ENCODE measurements at regions not wholly inside any gene's neighbourhood (a gene's known extent, or its start where the extent isn't known, plus 50 kb on each side); places are given as distances from the start of the nearest gene placed in this dataset.

DNA sequence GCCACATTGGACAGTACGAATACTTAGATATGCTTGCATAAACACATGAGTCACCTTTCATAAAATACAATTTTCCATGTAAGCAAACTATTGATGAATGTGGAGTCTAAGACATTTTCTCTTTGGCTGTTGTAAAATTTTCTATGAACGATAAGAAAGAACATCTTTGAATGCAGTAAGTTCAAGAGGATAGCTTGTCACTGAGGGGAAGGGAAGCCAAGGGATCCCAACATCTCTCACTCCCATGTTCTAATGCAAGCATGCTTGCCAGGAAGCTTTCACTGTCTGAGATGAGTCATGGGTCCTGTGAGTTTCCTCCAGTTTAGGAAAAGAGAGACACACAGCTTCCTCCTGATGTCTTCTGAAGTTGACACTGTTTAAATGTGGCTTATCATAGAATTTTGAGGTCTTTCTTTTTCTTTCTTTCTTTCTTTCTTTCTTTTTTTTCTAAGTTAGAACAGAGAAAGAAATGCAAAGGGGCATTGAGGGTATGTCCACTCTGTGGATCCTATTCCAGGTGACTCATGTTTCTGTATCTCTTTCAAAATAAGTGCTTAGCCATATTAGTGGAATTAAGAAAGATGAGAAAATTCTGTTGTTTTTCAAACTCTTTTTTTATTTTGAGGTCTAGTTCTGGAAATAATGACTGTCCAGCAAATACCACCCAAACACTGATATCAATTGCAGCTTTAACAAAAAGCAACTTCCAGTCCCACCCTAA, 146.6 kb downstream of the RDH14 start:
- Histone ChIP-seq H3K4me3 (peak overlapping the region in 1 of 2 donors; percentile 2), H3K9me3 (no peaks in the 10 kb centered on the region), H3K36me3 (no peaks in the 10 kb centered on the region), H3K27ac (peak overlapping the region in 1 of 2 donors; percentile 15), H3K27me3 (no peaks in the 10 kb centered on the region), H3K4me1 (peaks cover 0 to 4% of the 10 kb centered on the region in 2 donors)
- intact Hi-C loops (cut with DNase I), result no loop called here
- DNase-seq (ENCODE audit: low spot score in 2 of 2), result peak in 1 of 2 donors; percentile 65
- TF ChIP-seq, protein P1, sequence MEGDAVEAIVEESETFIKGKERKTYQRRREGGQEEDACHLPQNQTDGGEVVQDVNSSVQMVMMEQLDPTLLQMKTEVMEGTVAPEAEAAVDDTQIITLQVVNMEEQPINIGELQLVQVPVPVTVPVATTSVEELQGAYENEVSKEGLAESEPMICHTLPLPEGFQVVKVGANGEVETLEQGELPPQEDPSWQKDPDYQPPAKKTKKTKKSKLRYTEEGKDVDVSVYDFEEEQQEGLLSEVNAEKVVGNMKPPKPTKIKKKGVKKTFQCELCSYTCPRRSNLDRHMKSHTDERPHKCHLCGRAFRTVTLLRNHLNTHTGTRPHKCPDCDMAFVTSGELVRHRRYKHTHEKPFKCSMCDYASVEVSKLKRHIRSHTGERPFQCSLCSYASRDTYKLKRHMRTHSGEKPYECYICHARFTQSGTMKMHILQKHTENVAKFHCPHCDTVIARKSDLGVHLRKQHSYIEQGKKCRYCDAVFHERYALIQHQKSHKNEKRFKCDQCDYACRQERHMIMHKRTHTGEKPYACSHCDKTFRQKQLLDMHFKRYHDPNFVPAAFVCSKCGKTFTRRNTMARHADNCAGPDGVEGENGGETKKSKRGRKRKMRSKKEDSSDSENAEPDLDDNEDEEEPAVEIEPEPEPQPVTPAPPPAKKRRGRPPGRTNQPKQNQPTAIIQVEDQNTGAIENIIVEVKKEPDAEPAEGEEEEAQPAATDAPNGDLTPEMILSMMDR (IDR thresholded peaks at IDR 0.05), result no peak

- DNase-seq (ENCODE audit: low spot score in 2 of 2), result no peak
- Histone ChIP-seq H3K36me3 (no peaks in the 10 kb centered on the region), H3K27me3 (no peaks in the 10 kb centered on the region), H3K4me1 (peaks cover 0 to 4% of the 10 kb centered on the region in 2 donors), H3K4me3 (peak overlapping the region in 1 of 2 donors; percentile 2), H3K27ac (peak overlapping the region in 1 of 2 donors; percentile 15), H3K9me3 (no peaks in the 10 kb centered on the region)
- intact Hi-C loops (cut with DNase I), result no loop called here
- TF ChIP-seq, protein P1 (IDR thresholded peaks at IDR 0.05), result no peak
Measured at GRCh38 chr2:18412980-18413675, 147.3 kb downstream of the RDH14 start.

DNA sequence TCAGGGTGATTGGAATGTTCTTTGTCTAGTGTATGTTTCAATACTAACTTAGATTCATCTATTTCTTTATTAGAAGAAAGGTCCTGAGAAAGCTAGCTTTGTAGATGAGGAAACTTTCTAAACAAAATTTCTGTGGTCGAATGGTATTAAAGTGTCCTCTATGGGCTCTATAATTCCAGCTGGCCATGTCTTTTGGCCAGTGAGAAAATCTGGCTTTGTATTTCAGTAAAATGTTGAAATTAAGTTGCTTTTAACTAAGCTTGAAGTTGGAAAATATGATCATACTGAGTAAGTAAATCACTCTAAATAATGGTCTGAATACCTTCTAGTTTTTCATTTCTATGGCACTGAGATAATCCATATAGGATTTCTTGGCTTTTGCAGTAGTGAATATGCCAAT, 148.8 kb downstream of the RDH14 start:
- H3K9me3 ChIP-seq, result no peaks in the 10 kb centered on the region
- intact Hi-C loops (cut with DNase I), result no loop called here
- H3K36me3 ChIP-seq, result no peaks in the 10 kb centered on the region
- TF ChIP-seq, protein P1 (IDR thresholded peaks at IDR 0.05), result no peak
- H3K27ac ChIP-seq, result no peak overlapping the region
- H3K27me3 ChIP-seq, result no peaks in the 10 kb centered on the region
- no peak overlapping the region for H3K4me3 ChIP-seq
- no peak for DNase-seq (ENCODE audit: low spot score in 2 of 2)
- peaks cover 0 to 4% of the 10 kb centered on the region in 2 donors for H3K4me1 ChIP-seq

DNA sequence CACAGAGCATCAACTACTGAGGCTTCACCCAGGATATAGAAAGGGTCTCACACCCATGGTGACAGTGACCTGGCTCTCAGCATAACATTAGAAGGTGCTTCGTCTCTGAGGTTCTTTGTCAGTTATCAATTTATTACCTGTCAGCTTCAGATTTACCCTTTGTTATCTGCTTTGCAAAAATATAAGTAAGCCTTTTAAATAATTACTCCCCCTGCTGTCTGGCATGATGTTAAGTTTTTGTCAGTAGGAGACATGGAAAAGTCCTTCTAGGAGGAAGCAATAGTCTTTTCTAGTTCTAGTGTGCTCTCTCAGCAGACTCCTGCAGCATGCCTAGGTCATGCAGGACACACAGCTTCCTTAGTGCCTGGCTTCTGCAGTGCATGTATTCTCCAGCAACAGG, 149.9 kb downstream of the RDH14 start:
- H3K36me3 ChIP-seq, result no peaks in the 10 kb centered on the region
- TF ChIP-seq, protein P1 (IDR thresholded peaks at IDR 0.05), result no peak
- H3K4me3 ChIP-seq, result no peak overlapping the region
- intact Hi-C loops (cut with DNase I), result no loop called here
- DNase-seq (ENCODE audit: low spot score in 2 of 2), result no peak
- H3K9me3 ChIP-seq, result no peaks in the 10 kb centered on the region
- no peaks in the 10 kb centered on the region for H3K27me3 ChIP-seq
- H3K4me1 ChIP-seq, result peaks cover 0 to 4% of the 10 kb centered on the region in 2 donors
- no peak overlapping the region for H3K27ac ChIP-seq

- intact Hi-C loops (cut with DNase I), result no loop called here
- Histone ChIP-seq H3K4me1 (peaks cover 0 to 2% of the 10 kb centered on the region in 2 donors), H3K4me3 (no peak overlapping the region), H3K36me3 (no peaks in the 10 kb centered on the region), H3K27me3 (no peaks in the 10 kb centered on the region), H3K27ac (no peak overlapping the region), H3K9me3 (no peaks in the 10 kb centered on the region)
- no peak for DNase-seq (ENCODE audit: low spot score in 2 of 2)
- TF ChIP-seq, protein P1 (IDR thresholded peaks at IDR 0.05), result no peak
Measured at GRCh38 chr2:18408638-18409037, 151.8 kb downstream of the RDH14 start.
